Testis (tissue), 2 donors: ENCODE measurements at regions not wholly inside any gene's neighbourhood (a gene's known extent, or its start where the extent isn't known, plus 50 kb on each side); places are given as distances from the start of the nearest gene placed in this dataset.

ENCODE experiments used
- DNase-seq: peaks from one replicate; pipeline ENCODE4 v3.0.0-alpha.2; 2019
- H3K27ac ChIP-seq, 2 donors: fragments of 200-600 bp; sonication (generic); one replicate each; pipeline ENCODE4 v1.5.1; 2019
- H3K27me3 ChIP-seq: fragments of 200-600 bp; sonication (generic); one replicate; pipeline ENCODE4 v1.5.1; 2019
- H3K36me3 ChIP-seq: fragments of 200-600 bp; sonication (generic); one replicate; pipeline ENCODE4 v1.5.1; 2017; ENCODE audit warnings: low read depth; ENCODE audit errors: missing control alignments
- H3K4me1 ChIP-seq: fragments of 200-600 bp; sonication (generic); one replicate; pipeline ENCODE4 v1.5.1; 2019
- H3K4me3 ChIP-seq, 2 donors: fragments of 200-600 bp; sonication (generic); one replicate each; pipeline ENCODE4 v1.5.1; 2017 to 2019
- H3K9me3 ChIP-seq: fragments of 200-600 bp; sonication (generic); one replicate; pipeline ENCODE4 v1.5.1; 2017
- POLR2A ChIP-seq: fragments of 450-650 bp; IDR thresholded peaks from one replicate; pipeline ENCODE4 v1.6.1; 2017; ENCODE audit warnings: antibody characterized with exemption, mild to moderate bottlenecking, moderate library complexity
- WGBS, 2 donors: methylation state at CpG; one replicate each; pipeline ENCODE4 v1.1.5; 2018; 5-methylcytosine and 5-hydroxymethylcytosine counted together
- intact Hi-C: fragments of 100-400 bp; cut with DNase I; formaldehyde crosslinking; loops from one replicate; pipeline ENCODE4 v1.15.1; 2023; ENCODE audit warnings: low total_unique reads
- TF ChIP-seq, protein P1 (sequence below), 3 experiments: fragments of 450-650 bp in 2 of 3; fragments of 200-600 bp in 1 of 3; sonication (generic) in 1 of 3; IDR thresholded peaks; one replicate each; pipeline ENCODE4 v1.5.1; 2016 to 2019; ENCODE audit warnings: antibody characterized with exemption in 3 of 3, mild to moderate bottlenecking in 2 of 3, moderate library complexity in 1 of 3

DNA sequence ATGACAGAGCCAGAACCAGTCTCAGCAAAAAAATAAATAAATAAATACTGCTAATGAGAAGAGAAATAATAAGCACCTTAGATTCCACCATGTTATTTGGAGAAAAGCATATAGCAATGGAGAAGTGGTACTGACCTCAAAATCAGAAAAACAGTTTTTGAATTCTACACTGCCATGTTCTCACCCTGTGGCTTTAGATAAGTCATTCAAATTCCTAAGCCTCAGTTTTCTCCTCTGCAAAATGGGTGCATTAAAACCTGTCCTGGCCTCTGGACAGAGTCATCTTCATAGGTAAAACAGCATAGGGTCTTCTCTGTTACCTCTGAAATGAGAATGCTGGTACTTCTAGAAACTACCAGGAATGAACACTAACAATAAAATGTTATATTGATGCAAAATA is 62.2 kb upstream of the RMP24 start:
- no peak for DNase-seq
- intact Hi-C loops: no loop called here
- Histone ChIP-seq H3K9me3 (no peaks in the 10 kb centered on the region), H3K27ac (no peak overlapping the region), H3K36me3 (no peaks in the 10 kb centered on the region), H3K4me3 (no peak overlapping the region), H3K27me3 (no peaks in the 10 kb centered on the region), H3K4me1 (no peaks in the 10 kb centered on the region)
- TF ChIP-seq, protein P1, sequence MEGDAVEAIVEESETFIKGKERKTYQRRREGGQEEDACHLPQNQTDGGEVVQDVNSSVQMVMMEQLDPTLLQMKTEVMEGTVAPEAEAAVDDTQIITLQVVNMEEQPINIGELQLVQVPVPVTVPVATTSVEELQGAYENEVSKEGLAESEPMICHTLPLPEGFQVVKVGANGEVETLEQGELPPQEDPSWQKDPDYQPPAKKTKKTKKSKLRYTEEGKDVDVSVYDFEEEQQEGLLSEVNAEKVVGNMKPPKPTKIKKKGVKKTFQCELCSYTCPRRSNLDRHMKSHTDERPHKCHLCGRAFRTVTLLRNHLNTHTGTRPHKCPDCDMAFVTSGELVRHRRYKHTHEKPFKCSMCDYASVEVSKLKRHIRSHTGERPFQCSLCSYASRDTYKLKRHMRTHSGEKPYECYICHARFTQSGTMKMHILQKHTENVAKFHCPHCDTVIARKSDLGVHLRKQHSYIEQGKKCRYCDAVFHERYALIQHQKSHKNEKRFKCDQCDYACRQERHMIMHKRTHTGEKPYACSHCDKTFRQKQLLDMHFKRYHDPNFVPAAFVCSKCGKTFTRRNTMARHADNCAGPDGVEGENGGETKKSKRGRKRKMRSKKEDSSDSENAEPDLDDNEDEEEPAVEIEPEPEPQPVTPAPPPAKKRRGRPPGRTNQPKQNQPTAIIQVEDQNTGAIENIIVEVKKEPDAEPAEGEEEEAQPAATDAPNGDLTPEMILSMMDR (IDR thresholded peaks at IDR 0.05): no peak
- TF ChIP-seq POLR2A: no peak

DNA sequence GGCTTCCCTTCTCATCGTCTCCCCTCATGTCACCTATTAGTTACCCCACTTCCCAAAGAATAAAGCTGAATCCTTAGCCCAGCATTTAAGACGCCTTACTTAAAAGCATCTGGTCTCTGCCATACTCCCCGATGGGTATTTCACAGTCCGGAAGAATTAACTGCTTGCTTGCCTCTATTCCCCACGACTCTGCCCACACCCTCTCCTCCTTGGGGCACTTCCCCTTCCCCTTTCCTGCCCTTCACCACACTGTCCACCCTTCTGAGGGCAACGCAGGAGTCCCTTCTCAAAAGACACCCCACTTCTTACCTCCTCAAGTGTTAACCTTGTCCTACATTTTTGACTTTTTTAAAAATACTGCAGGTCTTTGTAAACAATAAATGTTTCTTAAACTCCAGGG is 60.1 kb upstream of the RMP24 start:
- TF ChIP-seq, protein P1 (IDR thresholded peaks at IDR 0.05): no peak
- no peak for TF ChIP-seq POLR2A
- Histone ChIP-seq H3K9me3 (no peaks in the 10 kb centered on the region), H3K36me3 (no peaks in the 10 kb centered on the region), H3K27me3 (no peaks in the 10 kb centered on the region), H3K4me3 (no peak overlapping the region), H3K4me1 (no peaks in the 10 kb centered on the region), H3K27ac (no peak overlapping the region)
- intact Hi-C loops: no loop called here
- no peak for DNase-seq
- 50 to 51% methylated on average over 6 of the region's 6 CpGs for WGBS, 2 donors

DNA sequence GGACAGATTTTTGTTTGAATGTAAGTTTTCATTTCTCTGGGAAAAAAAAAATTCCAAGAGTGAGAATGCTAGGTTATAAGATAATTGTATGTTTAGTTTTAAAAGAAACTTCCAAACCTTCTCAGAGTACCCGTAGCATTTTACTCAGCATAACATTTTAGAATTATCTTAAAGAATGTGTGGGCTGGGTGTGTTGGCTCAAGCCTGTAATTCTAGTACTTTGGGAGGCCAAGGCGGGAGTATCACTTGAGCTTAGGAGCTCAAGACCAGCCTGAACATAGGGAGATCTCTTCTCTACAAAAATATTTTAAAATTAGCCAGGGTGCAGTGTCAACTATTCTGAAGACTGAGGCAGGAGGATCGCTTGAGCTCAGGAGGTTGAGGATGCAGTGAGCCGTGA is 57.4 kb upstream of the RMP24 start:
- no peaks in the 10 kb centered on the region for H3K27me3 ChIP-seq
- no peak for DNase-seq
- 64 to 69% methylated on average over 4 of the region's 4 CpGs for WGBS, 2 donors

DNA sequence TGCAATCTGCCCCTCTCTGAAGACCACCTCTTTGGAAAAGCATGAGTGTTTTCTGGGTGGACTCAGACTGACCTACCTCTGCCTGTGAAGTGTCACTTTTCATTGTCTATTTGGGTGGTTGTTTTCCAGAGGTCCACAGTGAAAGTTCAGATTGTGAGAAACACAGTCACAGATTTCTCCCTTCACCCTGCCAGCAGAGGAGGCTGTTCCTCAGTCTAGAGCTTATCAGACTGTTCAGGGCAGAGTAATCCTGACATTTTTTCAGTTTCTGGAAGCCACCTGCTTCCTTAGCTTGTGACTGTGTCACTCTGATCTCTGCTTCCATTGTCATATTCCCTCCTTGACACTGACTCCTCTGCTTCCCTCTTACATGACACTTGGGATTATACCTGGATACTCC is 55.4 kb upstream of the RMP24 start:
- H3K36me3 ChIP-seq: no peaks in the 10 kb centered on the region
- H3K27ac ChIP-seq: no peak overlapping the region
- no peaks in the 10 kb centered on the region for H3K4me1 ChIP-seq
- TF ChIP-seq, protein P1 (IDR thresholded peaks at IDR 0.05): no peak
- no peak for TF ChIP-seq POLR2A
- no peaks in the 10 kb centered on the region for H3K27me3 ChIP-seq
- DNase-seq: no peak
- no peak overlapping the region for H3K4me3 ChIP-seq
- intact Hi-C loops: no loop called here
- H3K9me3 ChIP-seq: no peaks in the 10 kb centered on the region

More for the DNA sequence above, 57.4 kb upstream of the RMP24 start:
- TF ChIP-seq, protein P1 (IDR thresholded peaks at IDR 0.05): no peak
- no peak for TF ChIP-seq POLR2A
- H3K27ac ChIP-seq: no peak overlapping the region
- H3K9me3 ChIP-seq: no peaks in the 10 kb centered on the region
- H3K4me3 ChIP-seq: no peak overlapping the region
- intact Hi-C loops: no loop called here
- H3K36me3 ChIP-seq: no peaks in the 10 kb centered on the region
- no peaks in the 10 kb centered on the region for H3K4me1 ChIP-seq

DNA sequence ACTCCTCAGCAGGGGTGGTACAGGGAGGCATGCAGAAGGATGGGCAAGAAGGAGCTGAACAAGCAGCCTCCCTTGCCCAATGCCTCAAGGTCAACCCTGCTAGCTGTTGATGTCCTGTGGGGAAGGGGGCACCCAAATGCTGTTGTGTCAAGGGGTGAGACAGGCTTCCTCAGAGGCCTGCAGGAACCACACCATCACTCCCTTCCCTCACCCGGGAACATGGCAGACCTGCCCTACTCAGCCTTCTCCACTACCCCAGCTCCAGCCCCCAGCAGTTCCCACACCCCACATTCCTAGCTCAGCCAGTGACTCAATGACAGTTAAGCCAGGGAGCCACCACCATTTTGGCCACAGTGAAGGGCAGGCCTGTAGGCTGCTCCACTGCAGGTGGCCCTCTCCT is 53.9 kb upstream of the RMP24 start:
- no peak for DNase-seq
- WGBS, 2 donors: 100% methylated on average over 1 of the region's 1 CpG; no CpG with 5 or more reads in 1 of the 2 donors
- Histone ChIP-seq H3K9me3 (no peaks in the 10 kb centered on the region), H3K27ac (no peak overlapping the region), H3K27me3 (no peaks in the 10 kb centered on the region), H3K4me3 (no peak overlapping the region), H3K36me3 (no peaks in the 10 kb centered on the region), H3K4me1 (no peaks in the 10 kb centered on the region)
- intact Hi-C loops: no loop called here
- TF ChIP-seq POLR2A: no peak
- TF ChIP-seq, protein P1 (IDR thresholded peaks at IDR 0.05): no peak
